Prostate gland (tissue), 2 donors: ENCODE measurements at regions not wholly inside any gene's neighbourhood (a gene's known extent, or its start where the extent isn't known, plus 50 kb on each side); places are given as distances from the start of the nearest gene placed in this dataset.

ENCODE experiments used
- DNase-seq: peaks from one replicate; pipeline ENCODE4 v3.0.0-alpha.2; 2019; ENCODE audit warnings: low spot score
- H3K27ac ChIP-seq, 2 donors: fragments of 200-600 bp; sonication (generic); 2 replicates each; pipeline ENCODE4 v1.5.1; 2017 to 2019
- H3K27me3 ChIP-seq: fragments of 200-600 bp; sonication (generic); replicated peaks from 2 replicates; pipeline ENCODE4 v1.5.1; 2019; ENCODE audit not compliant: insufficient read depth
- H3K36me3 ChIP-seq, 2 donors: fragments of 200-600 bp; sonication (generic); 1 replicate in 1 of 2; 2 replicates in 1 of 2; pipeline versions ENCODE4 v1.5.1 to v1.8.1; 2017 to 2019
- H3K4me1 ChIP-seq: fragments of 200-600 bp; sonication (generic); replicated peaks from 2 replicates; pipeline ENCODE4 v1.5.1; 2019
- H3K4me3 ChIP-seq, 2 donors: fragments of 200-600 bp; sonication (generic); 2 replicates each; pipeline ENCODE4 v1.5.1; 2017 to 2019
- H3K9me3 ChIP-seq: fragments of 200-600 bp; sonication (generic); 2 replicates; pipeline ENCODE4 v1.5.1; 2017
- CTCF ChIP-seq, 4 experiments: fragments of 200-600 bp in 2 of 4; fragments of 450-650 bp in 2 of 4; sonication (generic) in 2 of 4; IDR thresholded peaks; 1 replicate in 3 of 4; 2 replicates in 1 of 4; pipeline ENCODE4 v1.5.1; 2016 to 2019; ENCODE audit warnings: antibody characterized with exemption in 4 of 4, mild to moderate bottlenecking in 2 of 4, moderate library complexity in 2 of 4
- POLR2A ChIP-seq: fragments of 450-650 bp; IDR thresholded peaks from one replicate; pipeline ENCODE4 v1.6.1; 2016; ENCODE audit warnings: antibody characterized with exemption, mild to moderate bottlenecking
- POLR2AphosphoS5 ChIP-seq: sonication (generic); formaldehyde crosslinking; IDR thresholded peaks from one replicate; pipeline ENCODE4 v1.6.1; 2017; ENCODE audit warnings: antibody characterized with exemption
- WGBS: methylation state at CpG from one replicate; pipeline ENCODE4 v1.1.5; 2018; 5-methylcytosine and 5-hydroxymethylcytosine counted together
- intact Hi-C: fragments of 100-400 bp; cut with DNase I; formaldehyde crosslinking; loops from one replicate; pipeline ENCODE4 v1.14.2; 2022

- Histone ChIP-seq H3K27me3 (no peaks in the 10 kb centered on the region), H3K9me3 (no peaks in the 10 kb centered on the region), H3K36me3 (no peaks in the 10 kb centered on the region), H3K4me1 (no peaks in the 10 kb centered on the region), H3K27ac (no peak overlapping the region), H3K4me3 (no peak overlapping the region)
- DNase-seq = no peak
- intact Hi-C loops = no loop called here
- WGBS = 21% methylated on average over 1 of the region's 1 CpG
- no peak for TF ChIP-seq POLR2A
Measured at GRCh38 chr14:49058511-49058910, 527.7 kb downstream of the RPS29 start.

- DNase-seq = no peak
- H3K27me3 ChIP-seq = no peaks in the 10 kb centered on the region
- no peaks in the 10 kb centered on the region for H3K4me1 ChIP-seq
- no peaks in the 10 kb centered on the region for H3K36me3 ChIP-seq
- no peak overlapping the region for H3K27ac ChIP-seq
- TF ChIP-seq CTCF (IDR thresholded peaks at IDR 0.05) (no peak), POLR2A (no peak), POLR2AphosphoS5 (no peak)
- H3K4me3 ChIP-seq = no peak overlapping the region
- intact Hi-C loops = no loop called here
- H3K9me3 ChIP-seq = no peaks in the 10 kb centered on the region
- 37% methylated on average over 1 of the region's 1 CpG for WGBS
Measured at GRCh38 chr14:49057838-49058510, 528.2 kb downstream of the RPS29 start.

- TF ChIP-seq POLR2A (no peak), CTCF (IDR thresholded peaks at IDR 0.05) (no peak), POLR2AphosphoS5 (no peak)
- intact Hi-C loops = no loop called here
- Histone ChIP-seq H3K27ac (no peak overlapping the region), H3K36me3 (no peaks in the 10 kb centered on the region), H3K27me3 (no peaks in the 10 kb centered on the region), H3K4me1 (no peaks in the 10 kb centered on the region), H3K4me3 (no peak overlapping the region), H3K9me3 (no peaks in the 10 kb centered on the region)
- DNase-seq = no peak
- WGBS = 78% methylated on average over 1 of the region's 1 CpG
Measured at GRCh38 chr14:49056021-49056420, 530.2 kb downstream of the RPS29 start.

GRCh38 chr14:49052521-49052920 lies 533.7 kb downstream of the RPS29 start:
- H3K9me3 ChIP-seq = no peaks in the 10 kb centered on the region
- TF ChIP-seq POLR2A (no peak), POLR2AphosphoS5 (no peak), CTCF (IDR thresholded peaks at IDR 0.05) (no peak)
- DNase-seq = no peak
- no peak overlapping the region for H3K4me3 ChIP-seq
- intact Hi-C loops = no loop called here
- 54% methylated on average over 2 of the region's 2 CpGs for WGBS
- no peaks in the 10 kb centered on the region for H3K36me3 ChIP-seq
- H3K27ac ChIP-seq = no peak overlapping the region
- H3K27me3 ChIP-seq = no peaks in the 10 kb centered on the region
- H3K4me1 ChIP-seq = no peaks in the 10 kb centered on the region

GRCh38 chr14:49051328-49052060 lies 534.7 kb downstream of the RPS29 start:
- no peaks in the 10 kb centered on the region for H3K9me3 ChIP-seq
- H3K27ac ChIP-seq = no peak overlapping the region
- H3K4me1 ChIP-seq = no peaks in the 10 kb centered on the region
- no peak for DNase-seq
- WGBS = 83% methylated on average over 4 of the region's 4 CpGs
- intact Hi-C loops = no loop called here
- no peaks in the 10 kb centered on the region for H3K36me3 ChIP-seq
- no peak for TF ChIP-seq POLR2AphosphoS5
- TF ChIP-seq POLR2A = no peak
- TF ChIP-seq CTCF (IDR thresholded peaks at IDR 0.05) = no peak
- no peaks in the 10 kb centered on the region for H3K27me3 ChIP-seq
- no peak overlapping the region for H3K4me3 ChIP-seq
